Left forelimb (tissue), 1 donor: ENCODE measurements at regions not wholly inside any gene's neighbourhood (a gene's known extent, or its start where the extent isn't known, plus 50 kb on each side); places are given as distances from the start of the nearest gene placed in this dataset.

ENCODE experiments used
- DNase-seq: peaks from one replicate; pipeline ENCODE4 v3.0.0-alpha.2; 2018; ENCODE audit warnings: low spot score

GRCh38 chr11:70027451-70027850, 50.7 kb upstream of the ANO1 start:
- DNase-seq: no peak

- no peak for DNase-seq
These were observed 49.8 kb upstream of the ANO1 start for GRCh38 chr11:70028147-70028855.
